A673 (cell line): ENCODE measurements at regions not wholly inside any gene's neighbourhood (a gene's known extent, or its start where the extent isn't known, plus 50 kb on each side); places are given as distances from the start of the nearest gene placed in this dataset.

Source experiments
- BruUV-seq: library from RNA; stranded (reverse); fragments of 400-500 nt; replicated peaks from 2 replicates; lab custom pipeline; 2021; lab: Mats Ljungman, UMichigan
- CTCF ChIA-PET: fragments of 300-600 bp; sonication (Branson Sonifier 250); formaldehyde crosslinking; loops from one replicate; lab custom pipeline; 2022; ENCODE audit warnings: antibody characterized with exemption; lab: Charles Lee
- POLR2A ChIA-PET: fragments of 300-600 bp; sonication (Branson Sonifier 250); formaldehyde crosslinking; loops from one replicate; lab custom pipeline; 2022; ENCODE audit warnings: antibody characterized with exemption; ENCODE audit not compliant: low non-redundant PET; lab: Charles Lee
- DNase-seq: peaks from one replicate; pipeline ENCODE4 v3.0.0-alpha.2; 2015; ENCODE audit warnings: low spot score
- H3K27ac ChIP-seq: fragments of 200-600 bp; sonication (generic); 2 replicates; pipeline ENCODE4 v1.5.1; 2016; ENCODE audit warnings: mixed run types, low read depth, mild to moderate bottlenecking, mixed read lengths, antibody characterized with exemption, low read length; ENCODE audit not compliant: poor library complexity, severe bottlenecking
- H3K27me3 ChIP-seq: fragments of 200-600 bp; sonication (generic); replicated peaks from 2 replicates; pipeline ENCODE4 v1.6.1; 2017; ENCODE audit warnings: mixed run types, low read depth, mild to moderate bottlenecking, mixed read lengths, antibody characterized with exemption, low read length; ENCODE audit not compliant: insufficient read depth, poor library complexity
- H3K36me3 ChIP-seq: fragments of 200-600 bp; sonication (generic); 2 replicates; pipeline ENCODE4 v1.6.1; 2016; ENCODE audit warnings: mixed run types, mild to moderate bottlenecking, mixed read lengths, antibody characterized with exemption, low read length; ENCODE audit not compliant: insufficient read depth, poor library complexity, severe bottlenecking
- H3K4me1 ChIP-seq: fragments of 200-600 bp; sonication (generic); 2 replicates; pipeline ENCODE4 v1.6.1; 2017; ENCODE audit warnings: mixed run types, mild to moderate bottlenecking, mixed read lengths, antibody characterized with exemption, low read length; ENCODE audit not compliant: insufficient read depth, poor library complexity, severe bottlenecking
- H3K4me3 ChIP-seq: fragments of 200-600 bp; sonication (generic); 2 replicates; pipeline ENCODE4 v1.5.1; 2016; ENCODE audit warnings: low read depth, mixed run types, mild to moderate bottlenecking, mixed read lengths, low read length; ENCODE audit not compliant: poor library complexity, severe bottlenecking
- H3K9me3 ChIP-seq: fragments of 200-600 bp; sonication (generic); 2 replicates; pipeline ENCODE4 v1.6.1; 2016; ENCODE audit warnings: mixed run types, low read depth, mild to moderate bottlenecking, mixed read lengths, antibody characterized with exemption, low read length; ENCODE audit not compliant: poor library complexity, severe bottlenecking
- EZH2 ChIP-seq: fragments of 200-600 bp; sonication (generic); IDR thresholded peaks from 2 replicates; pipeline ENCODE4 v1.6.1; 2017; ENCODE audit warnings: borderline replicate concordance, low read depth, mild to moderate bottlenecking, mixed read lengths, antibody characterized with exemption, low read length; ENCODE audit not compliant: poor library complexity, severe bottlenecking
- intact Hi-C: fragments of 100-400 bp; cut with micrococcal nuclease; formaldehyde crosslinking; loops from one replicate; pipeline ENCODE4 v1.10.0; 2022; ENCODE audit not compliant: unreplicated experiment
- TF ChIP-seq, protein P1 (sequence below): fragments of 300-800, 200-600 bp; sonication (generic); conservative IDR thresholded peaks from 2 replicates; pipeline ENCODE4 v1.5.1; 2017; ENCODE audit warnings: low read depth, mild to moderate bottlenecking, antibody characterized with exemption, low read length, moderate library complexity, mixed read lengths

DNA sequence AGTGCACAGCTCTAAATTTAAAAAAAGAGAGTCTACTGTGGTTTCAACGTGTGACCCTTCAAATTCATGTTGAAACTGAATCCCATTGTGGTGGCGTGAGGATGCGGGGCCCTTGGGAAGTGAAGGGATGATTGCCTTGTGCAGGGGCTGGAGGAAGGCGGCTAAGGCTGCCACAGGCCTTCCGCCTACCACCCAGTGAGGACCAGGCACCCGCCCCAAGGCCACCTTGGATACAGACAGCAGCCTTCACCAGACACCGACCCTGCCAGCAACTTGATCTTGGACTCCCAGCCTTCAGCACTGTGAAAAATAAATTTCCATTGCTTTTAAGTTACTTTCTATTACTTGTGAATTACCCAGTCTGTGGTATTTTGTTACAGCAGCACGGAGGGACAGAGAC lies 103.4 kb upstream of the TMEM18 start:
- BruUV-seq: no TSS peak

DNA sequence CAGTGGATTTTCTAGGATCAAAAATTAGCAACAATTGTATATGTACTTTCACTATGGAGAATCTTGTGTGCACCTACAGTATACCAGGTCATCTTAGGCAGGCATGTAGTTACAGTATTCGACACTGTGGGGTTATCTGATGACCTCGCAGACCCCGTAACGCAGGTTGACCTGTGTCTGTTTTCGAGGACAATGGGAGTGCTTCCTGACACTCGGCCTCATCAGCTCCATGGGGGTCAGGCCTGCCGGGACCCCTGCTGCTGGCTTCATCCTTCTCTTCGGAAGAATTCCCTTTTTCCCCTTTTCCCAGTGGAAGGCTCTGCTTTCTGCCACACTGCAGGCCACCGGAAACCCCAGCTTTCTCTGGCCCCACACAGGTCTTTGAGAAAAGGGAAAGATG lies 102.8 kb upstream of the TMEM18 start:
- intact Hi-C loops: no loop called here
- no peak overlapping the region for H3K4me3 ChIP-seq
- H3K27ac ChIP-seq: no peak overlapping the region
- no TSS peak for BruUV-seq
- no peaks in the 10 kb centered on the region for H3K4me1 ChIP-seq
- no peaks in the 10 kb centered on the region for H3K36me3 ChIP-seq
- CTCF ChIA-PET: no interaction called here
- POLR2A ChIA-PET: no interaction called here
- TF ChIP-seq EZH2: no peak
- TF ChIP-seq, protein P1, sequence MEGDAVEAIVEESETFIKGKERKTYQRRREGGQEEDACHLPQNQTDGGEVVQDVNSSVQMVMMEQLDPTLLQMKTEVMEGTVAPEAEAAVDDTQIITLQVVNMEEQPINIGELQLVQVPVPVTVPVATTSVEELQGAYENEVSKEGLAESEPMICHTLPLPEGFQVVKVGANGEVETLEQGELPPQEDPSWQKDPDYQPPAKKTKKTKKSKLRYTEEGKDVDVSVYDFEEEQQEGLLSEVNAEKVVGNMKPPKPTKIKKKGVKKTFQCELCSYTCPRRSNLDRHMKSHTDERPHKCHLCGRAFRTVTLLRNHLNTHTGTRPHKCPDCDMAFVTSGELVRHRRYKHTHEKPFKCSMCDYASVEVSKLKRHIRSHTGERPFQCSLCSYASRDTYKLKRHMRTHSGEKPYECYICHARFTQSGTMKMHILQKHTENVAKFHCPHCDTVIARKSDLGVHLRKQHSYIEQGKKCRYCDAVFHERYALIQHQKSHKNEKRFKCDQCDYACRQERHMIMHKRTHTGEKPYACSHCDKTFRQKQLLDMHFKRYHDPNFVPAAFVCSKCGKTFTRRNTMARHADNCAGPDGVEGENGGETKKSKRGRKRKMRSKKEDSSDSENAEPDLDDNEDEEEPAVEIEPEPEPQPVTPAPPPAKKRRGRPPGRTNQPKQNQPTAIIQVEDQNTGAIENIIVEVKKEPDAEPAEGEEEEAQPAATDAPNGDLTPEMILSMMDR: no peak
- no peak for DNase-seq
- no peaks in the 10 kb centered on the region for H3K27me3 ChIP-seq
- H3K9me3 ChIP-seq: no peaks in the 10 kb centered on the region

More for the DNA sequence above, 103.4 kb upstream of the TMEM18 start:
- Histone ChIP-seq H3K36me3 (no peaks in the 10 kb centered on the region), H3K9me3 (no peaks in the 10 kb centered on the region), H3K4me3 (no peak overlapping the region), H3K27me3 (no peaks in the 10 kb centered on the region), H3K4me1 (no peaks in the 10 kb centered on the region), H3K27ac (no peak overlapping the region)
- no peak for DNase-seq
- ChIA-PET CTCF (no interaction called here), POLR2A (no interaction called here)
- intact Hi-C loops: no loop called here
- TF ChIP-seq, protein P1: no peak
- no peak for TF ChIP-seq EZH2

DNA sequence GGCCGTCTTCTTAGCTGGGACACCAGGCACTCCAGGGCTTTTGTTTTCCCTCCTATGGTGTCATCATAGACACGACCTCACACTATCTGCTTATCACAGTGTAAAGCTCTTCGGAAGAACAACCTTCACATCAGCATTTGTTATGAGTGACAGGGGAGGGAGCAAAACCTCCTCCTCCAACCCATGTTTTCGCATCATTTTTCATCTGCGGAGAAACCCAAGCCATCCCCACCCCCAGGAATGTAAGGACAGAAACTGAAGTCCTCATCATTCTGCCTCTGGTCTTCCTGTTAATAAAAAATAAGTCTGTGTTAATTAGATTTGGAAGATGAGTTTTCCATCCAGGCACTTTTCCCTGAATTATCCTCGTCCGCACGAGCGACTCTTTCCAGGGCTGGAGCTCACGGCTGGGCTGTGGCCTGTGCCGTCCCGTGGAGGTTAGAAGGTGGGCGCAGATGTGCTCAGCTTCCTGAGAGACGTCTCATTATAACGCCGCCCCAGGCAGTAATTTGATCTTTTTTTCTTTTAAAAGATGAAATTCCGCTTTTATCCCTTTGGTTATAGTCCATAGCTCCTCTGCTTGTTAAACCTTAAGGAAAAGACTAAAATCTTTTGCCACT lies 101.6 kb upstream of the TMEM18 start:
- ChIA-PET POLR2A (no interaction called here), CTCF (no interaction called here)
- H3K36me3 ChIP-seq: no peaks in the 10 kb centered on the region
- no peaks in the 10 kb centered on the region for H3K9me3 ChIP-seq
- BruUV-seq: no TSS peak
- no peak overlapping the region for H3K4me3 ChIP-seq
- no peaks in the 10 kb centered on the region for H3K27me3 ChIP-seq
- DNase-seq: no peak
- no peaks in the 10 kb centered on the region for H3K4me1 ChIP-seq
- H3K27ac ChIP-seq: no peak overlapping the region
- intact Hi-C loops: no loop called here
- TF ChIP-seq EZH2: no peak
- TF ChIP-seq, protein P1: no peak
